ENCODE measurements at regions not wholly inside any gene's neighbourhood (a gene's known extent, or its start where the extent isn't known, plus 50 kb on each side); places are given as distances from the start of the nearest gene placed in this dataset.

- no peak for TF ChIP-seq CTCF (IDR thresholded peaks at IDR 0.05; ENCODE audit: low read depth, low read length)
- DNase-seq (ENCODE audit: extremely low read depth, low read depth) = no peak
Measured at GRCh38 chr5:166370928-166371690, 1920.3 kb upstream of the WWC1 start.

- TF ChIP-seq CTCF (IDR thresholded peaks at IDR 0.05; ENCODE audit: low read depth, low read length) = no peak
- no peak for DNase-seq (ENCODE audit: extremely low read depth, low read depth)
Measured at GRCh38 chr5:166373817-166374216, 1917.6 kb upstream of the WWC1 start.

GRCh38 chr5:166377756-166378155, 1913.7 kb upstream of the WWC1 start:
- DNase-seq (ENCODE audit: extremely low read depth, low read depth) = no peak

GRCh38 chr5:166379517-166379916, 1911.9 kb upstream of the WWC1 start:
- no peak for DNase-seq (ENCODE audit: extremely low read depth, low read depth)
- no peak for TF ChIP-seq CTCF (IDR thresholded peaks at IDR 0.05; ENCODE audit: low read depth, low read length)

More at GRCh38 chr5:166377756-166378155, 1913.7 kb upstream of the WWC1 start:
- TF ChIP-seq CTCF (IDR thresholded peaks at IDR 0.05; ENCODE audit: low read depth, low read length) = no peak

GRCh38 chr5:166382031-166382430, 1909.4 kb upstream of the WWC1 start:
- no peak for DNase-seq (ENCODE audit: extremely low read depth, low read depth)

GRCh38 chr5:166398131-166398530, 1893.3 kb upstream of the WWC1 start:
- no peak for DNase-seq (ENCODE audit: extremely low read depth, low read depth)
- no peak for TF ChIP-seq CTCF (IDR thresholded peaks at IDR 0.05; ENCODE audit: low read depth, low read length)

More at GRCh38 chr5:166382031-166382430, 1909.4 kb upstream of the WWC1 start:
- TF ChIP-seq CTCF (IDR thresholded peaks at IDR 0.05; ENCODE audit: low read depth, low read length) = no peak

GRCh38 chr5:166399781-166400180, 1891.7 kb upstream of the WWC1 start:
- TF ChIP-seq CTCF (IDR thresholded peaks at IDR 0.05; ENCODE audit: low read depth, low read length) = no peak
- DNase-seq (ENCODE audit: extremely low read depth, low read depth) = no peak
